SK-N-SH treated with all-trans-retinoic acid at 6 μM for 48 hours (cell line): ENCODE measurements at regions not wholly inside any gene's neighbourhood (a gene's known extent, or its start where the extent isn't known, plus 50 kb on each side); places are given as distances from the start of the nearest gene placed in this dataset.

Experiments
- ATAC-seq: fragments of 200-7000 bp; cut with Tn5 transposase; 3 replicates; pipeline ENCODE4 v1.9.1; 2020; ENCODE audit warnings: mild to moderate bottlenecking, moderate library complexity
- ARNTL ChIP-seq: fragments of 450-650 bp; formaldehyde crosslinking; IDR thresholded peaks from 2 replicates; pipeline ENCODE4 v1.5.0; 2020; ENCODE audit warnings: low read depth, mild to moderate bottlenecking, moderate library complexity, borderline replicate concordance
- BACH2 ChIP-seq: fragments of 250-450 bp; sonication (Bioruptor Pico); IDR thresholded peaks from 2 replicates; pipeline ENCODE4 v1.9.0; 2021; ENCODE audit warnings: mild to moderate bottlenecking, borderline replicate concordance
- CSDC2 ChIP-seq: fragments of 250-450 bp; sonication (Bioruptor Pico); IDR thresholded peaks from 2 replicates; pipeline ENCODE4 v1.5.0; 2020; ENCODE audit warnings: mild to moderate bottlenecking, moderate library complexity
- ESRRG ChIP-seq: fragments of 250-450 bp; sonication (Bioruptor Pico); IDR thresholded peaks from 2 replicates; pipeline ENCODE4 v1.6.1; 2021; ENCODE audit warnings: mild to moderate bottlenecking
- GLIS3 ChIP-seq: fragments of 250-450 bp; sonication (Bioruptor Pico); IDR thresholded peaks from 2 replicates; pipeline ENCODE4 v1.5.0; 2020; ENCODE audit warnings: mild to moderate bottlenecking, moderate library complexity
- ISL1 ChIP-seq: fragments of 250-450 bp; sonication (Bioruptor Pico); IDR thresholded peaks from 2 replicates; pipeline ENCODE4 v2.1.2; 2022; ENCODE audit warnings: mild to moderate bottlenecking, moderate library complexity
- OSR1 ChIP-seq: fragments of 250-450 bp; sonication (Bioruptor Pico); IDR thresholded peaks from 2 replicates; pipeline ENCODE4 v1.8.0; 2022; ENCODE audit warnings: moderate library complexity, mild to moderate bottlenecking, inconsistent platforms
- PPARA ChIP-seq: fragments of 250-450 bp; sonication (Bioruptor Pico); IDR thresholded peaks from 2 replicates; pipeline ENCODE4 v1.5.0; 2020; ENCODE audit warnings: mild to moderate bottlenecking, borderline replicate concordance
- RARB ChIP-seq: fragments of 250-450 bp; sonication (Bioruptor Pico); IDR thresholded peaks from 2 replicates; pipeline ENCODE4 v1.8.0; 2021; ENCODE audit warnings: mild to moderate bottlenecking, moderate library complexity
- SNAI2 ChIP-seq: fragments of 250-450 bp; sonication (Bioruptor Pico); IDR thresholded peaks from 2 replicates; pipeline ENCODE4 v1.5.0; 2020; ENCODE audit warnings: mild to moderate bottlenecking, moderate library complexity
- TCF4 ChIP-seq: fragments of 250-450 bp; sonication (Bioruptor Pico); IDR thresholded peaks from 2 replicates; pipeline ENCODE4 v1.8.0; 2021; ENCODE audit warnings: mild to moderate bottlenecking, moderate library complexity, borderline replicate concordance
- TOX ChIP-seq: fragments of 250-450 bp; sonication (Bioruptor Pico); IDR thresholded peaks from 2 replicates; pipeline ENCODE4 v1.8.0; 2021; ENCODE audit warnings: mild to moderate bottlenecking, moderate library complexity, borderline replicate concordance
- ZC3H10 ChIP-seq: fragments of 250-450 bp; sonication (Bioruptor Pico); IDR thresholded peaks from 2 replicates; pipeline ENCODE4 v1.5.1; 2021; ENCODE audit warnings: mild to moderate bottlenecking, moderate library complexity
- ZFP3 ChIP-seq: fragments of 250-450 bp; sonication (Bioruptor Pico); IDR thresholded peaks from 2 replicates; pipeline ENCODE4 v1.5.0; 2020; ENCODE audit warnings: mild to moderate bottlenecking, moderate library complexity
- ZFP30 ChIP-seq: fragments of 450-650 bp; formaldehyde crosslinking; IDR thresholded peaks from 2 replicates; pipeline ENCODE4 v1.5.0; 2022; ENCODE audit warnings: mild to moderate bottlenecking, moderate library complexity
- ZNF565 ChIP-seq: fragments of 450-650 bp; formaldehyde crosslinking; conservative IDR thresholded peaks from 2 replicates; pipeline ENCODE4 v1.5.0; 2020; ENCODE audit warnings: low read depth, mild to moderate bottlenecking, moderate library complexity
- ZNF70 ChIP-seq: fragments of 450-650 bp; formaldehyde crosslinking; IDR thresholded peaks from 2 replicates; pipeline ENCODE4 v1.5.0; 2020; ENCODE audit warnings: mild to moderate bottlenecking, moderate library complexity
- ZNF8 ChIP-seq: fragments of 450-650 bp; formaldehyde crosslinking; IDR thresholded peaks from 2 replicates; pipeline ENCODE4 v1.5.0; 2020; ENCODE audit warnings: mild to moderate bottlenecking, moderate library complexity
- TF ChIP-seq, protein P1 (sequence below): fragments of 250-450 bp; sonication (Bioruptor Pico); IDR thresholded peaks from 2 replicates; pipeline ENCODE4 v1.5.1; 2021; ENCODE audit warnings: mild to moderate bottlenecking, moderate library complexity
- TF ChIP-seq, protein P2 (sequence below): fragments of 250-450 bp; sonication (Bioruptor Pico); IDR thresholded peaks from 2 replicates; pipeline ENCODE4 v1.8.0; 2020; ENCODE audit warnings: mild to moderate bottlenecking, moderate library complexity, borderline replicate concordance
- TF ChIP-seq, protein P3 (sequence below): fragments of 250-450 bp; sonication (Bioruptor Pico); IDR thresholded peaks from 2 replicates; pipeline ENCODE4 v1.5.1; 2020; ENCODE audit warnings: low read depth, mild to moderate bottlenecking, moderate library complexity
- TF ChIP-seq, protein P4 (sequence below): fragments of 250-450 bp; sonication (Bioruptor Pico); IDR thresholded peaks from 2 replicates; pipeline ENCODE4 v1.8.0; 2021; ENCODE audit warnings: low read depth, mild to moderate bottlenecking, moderate library complexity, borderline replicate concordance

DNA sequence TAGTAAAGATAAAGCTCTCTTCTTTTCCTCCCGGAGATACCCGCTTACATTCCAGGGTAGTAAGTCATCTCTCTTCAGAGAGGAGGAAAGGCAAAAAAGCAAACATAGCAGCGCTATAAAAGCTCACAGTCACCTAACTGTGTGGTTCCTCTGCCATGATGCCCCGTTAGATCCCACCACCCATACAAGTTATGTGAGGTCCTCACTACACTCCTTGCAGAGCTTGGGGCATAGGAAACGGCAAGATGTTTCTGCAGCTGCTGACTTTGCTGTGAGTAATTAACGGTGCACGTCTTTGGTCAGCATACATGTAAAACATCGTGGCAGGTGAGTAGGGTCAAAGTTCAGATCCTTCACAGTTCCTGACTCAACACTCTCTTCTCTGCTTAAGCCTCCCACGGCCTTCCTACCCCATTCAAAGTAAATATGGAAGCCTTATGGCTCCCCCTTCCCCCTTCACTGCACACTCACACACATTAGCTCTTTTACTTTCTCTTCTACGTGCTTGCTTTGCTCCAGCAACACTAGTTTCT is 218.9 kb downstream of the DIRAS2 start (continued):
- TF ChIP-seq, protein P1, sequence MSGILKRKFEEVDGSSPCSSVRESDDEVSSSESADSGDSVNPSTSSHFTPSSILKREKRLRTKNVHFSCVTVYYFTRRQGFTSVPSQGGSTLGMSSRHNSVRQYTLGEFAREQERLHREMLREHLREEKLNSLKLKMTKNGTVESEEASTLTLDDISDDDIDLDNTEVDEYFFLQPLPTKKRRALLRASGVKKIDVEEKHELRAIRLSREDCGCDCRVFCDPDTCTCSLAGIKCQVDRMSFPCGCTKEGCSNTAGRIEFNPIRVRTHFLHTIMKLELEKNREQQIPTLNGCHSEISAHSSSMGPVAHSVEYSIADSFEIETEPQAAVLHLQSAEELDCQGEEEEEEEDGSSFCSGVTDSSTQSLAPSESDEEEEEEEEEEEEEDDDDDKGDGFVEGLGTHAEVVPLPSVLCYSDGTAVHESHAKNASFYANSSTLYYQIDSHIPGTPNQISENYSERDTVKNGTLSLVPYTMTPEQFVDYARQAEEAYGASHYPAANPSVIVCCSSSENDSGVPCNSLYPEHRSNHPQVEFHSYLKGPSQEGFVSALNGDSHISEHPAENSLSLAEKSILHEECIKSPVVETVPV = no peak
- TF ChIP-seq SNAI2 (no peak), TOX (CRISPR knock-in tag) (no peak), ESRRG (CRISPR knock-in tag) (no peak), ISL1 (no peak), ZNF8 (CRISPR knock-in tag) (no peak), GLIS3 (CRISPR knock-in tag) (no peak), CSDC2 (CRISPR knock-in tag) (no peak)
- TF ChIP-seq, protein P2, sequence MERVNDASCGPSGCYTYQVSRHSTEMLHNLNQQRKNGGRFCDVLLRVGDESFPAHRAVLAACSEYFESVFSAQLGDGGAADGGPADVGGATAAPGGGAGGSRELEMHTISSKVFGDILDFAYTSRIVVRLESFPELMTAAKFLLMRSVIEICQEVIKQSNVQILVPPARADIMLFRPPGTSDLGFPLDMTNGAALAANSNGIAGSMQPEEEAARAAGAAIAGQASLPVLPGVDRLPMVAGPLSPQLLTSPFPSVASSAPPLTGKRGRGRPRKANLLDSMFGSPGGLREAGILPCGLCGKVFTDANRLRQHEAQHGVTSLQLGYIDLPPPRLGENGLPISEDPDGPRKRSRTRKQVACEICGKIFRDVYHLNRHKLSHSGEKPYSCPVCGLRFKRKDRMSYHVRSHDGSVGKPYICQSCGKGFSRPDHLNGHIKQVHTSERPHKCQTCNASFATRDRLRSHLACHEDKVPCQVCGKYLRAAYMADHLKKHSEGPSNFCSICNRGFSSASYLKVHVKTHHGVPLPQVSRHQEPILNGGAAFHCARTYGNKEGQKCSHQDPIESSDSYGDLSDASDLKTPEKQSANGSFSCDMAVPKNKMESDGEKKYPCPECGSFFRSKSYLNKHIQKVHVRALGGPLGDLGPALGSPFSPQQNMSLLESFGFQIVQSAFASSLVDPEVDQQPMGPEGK (CRISPR knock-in tag) = no peak

DNA sequence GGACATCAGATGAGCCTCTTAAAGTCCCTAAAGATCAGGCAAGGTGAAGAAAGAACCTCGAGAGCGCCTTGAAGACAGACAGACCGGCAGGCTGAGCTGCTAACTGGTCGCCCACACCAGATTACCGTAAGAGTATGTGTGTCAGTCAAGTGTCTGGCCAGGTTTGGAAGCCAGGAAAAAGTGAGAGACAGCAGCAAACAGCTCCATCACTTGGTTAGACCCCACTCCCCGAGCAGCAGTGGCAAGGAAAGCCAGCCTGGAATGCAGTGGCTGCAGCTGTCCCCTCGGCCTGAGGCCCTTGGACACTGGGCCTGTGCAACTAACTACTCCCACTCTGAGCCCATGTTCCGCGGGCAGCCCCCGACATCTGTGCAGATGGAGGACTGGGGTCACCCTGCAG is 214.1 kb downstream of the DIRAS2 start:
- TF ChIP-seq ISL1 = no peak
- TF ChIP-seq ZNF565 (CRISPR knock-in tag) = no peak
- TF ChIP-seq, protein P3, sequence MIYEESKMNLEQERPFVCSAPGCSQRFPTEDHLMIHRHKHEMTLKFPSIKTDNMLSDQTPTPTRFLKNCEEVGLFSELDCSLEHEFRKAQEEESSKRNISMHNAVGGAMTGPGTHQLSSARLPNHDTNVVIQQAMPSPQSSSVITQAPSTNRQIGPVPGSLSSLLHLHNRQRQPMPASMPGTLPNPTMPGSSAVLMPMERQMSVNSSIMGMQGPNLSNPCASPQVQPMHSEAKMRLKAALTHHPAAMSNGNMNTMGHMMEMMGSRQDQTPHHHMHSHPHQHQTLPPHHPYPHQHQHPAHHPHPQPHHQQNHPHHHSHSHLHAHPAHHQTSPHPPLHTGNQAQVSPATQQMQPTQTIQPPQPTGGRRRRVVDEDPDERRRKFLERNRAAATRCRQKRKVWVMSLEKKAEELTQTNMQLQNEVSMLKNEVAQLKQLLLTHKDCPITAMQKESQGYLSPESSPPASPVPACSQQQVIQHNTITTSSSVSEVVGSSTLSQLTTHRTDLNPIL = no peak
- TF ChIP-seq CSDC2 (CRISPR knock-in tag) = no peak
- TF ChIP-seq PPARA (CRISPR knock-in tag) = no peak
- no peak for TF ChIP-seq TCF4 (CRISPR knock-in tag)
- no peak for TF ChIP-seq TOX (CRISPR knock-in tag)
- no peak for TF ChIP-seq RARB (CRISPR knock-in tag)
- TF ChIP-seq ARNTL = no peak
- no peak for TF ChIP-seq ZFP30 (CRISPR knock-in tag)
- TF ChIP-seq BACH2 (CRISPR knock-in tag) = no peak
- TF ChIP-seq, protein P1 = no peak
- TF ChIP-seq ZFP3 (CRISPR knock-in tag) = no peak
- no peak for TF ChIP-seq ESRRG (CRISPR knock-in tag)
- TF ChIP-seq, protein P2 (CRISPR knock-in tag) = no peak
- TF ChIP-seq OSR1 (CRISPR knock-in tag) = no peak
- no peak for TF ChIP-seq ZC3H10
- no peak for TF ChIP-seq ZNF70 (CRISPR knock-in tag)
- no peak for ATAC-seq

DNA sequence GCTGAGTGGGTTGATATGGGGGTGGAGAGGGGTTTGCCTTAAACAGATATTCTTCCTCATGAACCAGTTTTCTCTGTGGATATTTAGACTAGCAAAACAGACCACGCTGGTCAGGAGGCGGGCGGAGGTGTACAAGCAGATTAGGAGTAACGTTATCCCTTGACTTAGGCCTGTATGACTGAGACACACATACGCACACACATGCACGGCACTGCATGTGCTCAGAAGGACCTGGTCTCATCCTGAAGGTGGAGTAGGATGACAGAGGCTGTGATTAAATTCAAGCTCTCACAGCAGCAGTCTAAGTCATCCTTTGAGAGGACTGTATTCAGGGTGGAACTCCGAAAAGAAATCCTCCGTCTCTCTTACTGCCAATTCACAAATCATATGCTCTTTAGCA is 209.7 kb downstream of the DIRAS2 start:
- TF ChIP-seq, protein P1 = no peak
- TF ChIP-seq TCF4 (CRISPR knock-in tag) = no peak
- TF ChIP-seq ZNF8 (CRISPR knock-in tag) = no peak
- TF ChIP-seq, protein P4, sequence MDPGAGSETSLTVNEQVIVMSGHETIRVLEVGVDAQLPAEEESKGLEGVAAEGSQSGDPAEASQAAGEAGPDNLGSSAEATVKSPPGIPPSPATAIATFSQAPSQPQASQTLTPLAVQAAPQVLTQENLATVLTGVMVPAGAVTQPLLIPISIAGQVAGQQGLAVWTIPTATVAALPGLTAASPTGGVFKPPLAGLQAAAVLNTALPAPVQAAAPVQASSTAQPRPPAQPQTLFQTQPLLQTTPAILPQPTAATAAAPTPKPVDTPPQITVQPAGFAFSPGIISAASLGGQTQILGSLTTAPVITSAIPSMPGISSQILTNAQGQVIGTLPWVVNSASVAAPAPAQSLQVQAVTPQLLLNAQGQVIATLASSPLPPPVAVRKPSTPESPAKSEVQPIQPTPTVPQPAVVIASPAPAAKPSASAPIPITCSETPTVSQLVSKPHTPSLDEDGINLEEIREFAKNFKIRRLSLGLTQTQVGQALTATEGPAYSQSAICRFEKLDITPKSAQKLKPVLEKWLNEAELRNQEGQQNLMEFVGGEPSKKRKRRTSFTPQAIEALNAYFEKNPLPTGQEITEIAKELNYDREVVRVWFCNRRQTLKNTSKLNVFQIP (CRISPR knock-in tag) = no peak
- TF ChIP-seq ZFP30 (CRISPR knock-in tag) = no peak
- TF ChIP-seq BACH2 (CRISPR knock-in tag) = no peak
- TF ChIP-seq ESRRG (CRISPR knock-in tag) = no peak
- no peak for TF ChIP-seq ZNF565 (CRISPR knock-in tag)
- TF ChIP-seq TOX (CRISPR knock-in tag) = no peak
- TF ChIP-seq CSDC2 (CRISPR knock-in tag) = no peak
- TF ChIP-seq ZNF70 (CRISPR knock-in tag) = no peak
- TF ChIP-seq SNAI2 = no peak
- TF ChIP-seq RARB (CRISPR knock-in tag) = no peak
- no peak for TF ChIP-seq ZFP3 (CRISPR knock-in tag)
- TF ChIP-seq GLIS3 (CRISPR knock-in tag) = no peak
- TF ChIP-seq, protein P2 (CRISPR knock-in tag) = no peak
- no peak for ATAC-seq
